C4-2B (cell line): ENCODE measurements at regions not wholly inside any gene's neighbourhood (a gene's known extent, or its start where the extent isn't known, plus 50 kb on each side); places are given as distances from the start of the nearest gene placed in this dataset.

ENCODE experiments used
- ZFX ChIP-seq: fragments of 450-650 bp; IDR thresholded peaks from 2 replicates; pipeline ENCODE4 v1.6.1; 2017
- TF ChIP-seq, protein P1 (sequence below): fragments of 450-650 bp; conservative IDR thresholded peaks from 2 replicates; pipeline ENCODE4 v1.5.1; 2017; ENCODE audit warnings: mild to moderate bottlenecking

DNA sequence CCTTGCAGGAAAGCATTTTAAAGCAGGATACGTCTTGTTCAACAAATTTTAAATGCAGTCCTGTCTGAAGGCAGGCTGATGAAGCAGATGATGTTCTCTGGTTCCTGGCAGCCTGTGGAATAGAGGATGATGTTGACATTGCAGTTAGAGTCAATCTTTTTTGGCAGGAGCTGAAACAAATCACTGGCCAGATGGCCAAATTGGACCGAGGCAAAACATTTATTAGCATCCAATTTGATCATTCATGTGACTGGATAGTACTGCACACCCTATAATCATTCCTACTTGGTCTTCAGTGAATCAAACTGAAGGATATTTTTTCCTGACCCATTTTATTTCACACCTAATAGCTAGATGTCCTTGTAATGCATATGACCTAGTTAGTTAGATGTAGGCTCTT lies 172.2 kb upstream of the SLC10A2 start:
- TF ChIP-seq, protein P1, sequence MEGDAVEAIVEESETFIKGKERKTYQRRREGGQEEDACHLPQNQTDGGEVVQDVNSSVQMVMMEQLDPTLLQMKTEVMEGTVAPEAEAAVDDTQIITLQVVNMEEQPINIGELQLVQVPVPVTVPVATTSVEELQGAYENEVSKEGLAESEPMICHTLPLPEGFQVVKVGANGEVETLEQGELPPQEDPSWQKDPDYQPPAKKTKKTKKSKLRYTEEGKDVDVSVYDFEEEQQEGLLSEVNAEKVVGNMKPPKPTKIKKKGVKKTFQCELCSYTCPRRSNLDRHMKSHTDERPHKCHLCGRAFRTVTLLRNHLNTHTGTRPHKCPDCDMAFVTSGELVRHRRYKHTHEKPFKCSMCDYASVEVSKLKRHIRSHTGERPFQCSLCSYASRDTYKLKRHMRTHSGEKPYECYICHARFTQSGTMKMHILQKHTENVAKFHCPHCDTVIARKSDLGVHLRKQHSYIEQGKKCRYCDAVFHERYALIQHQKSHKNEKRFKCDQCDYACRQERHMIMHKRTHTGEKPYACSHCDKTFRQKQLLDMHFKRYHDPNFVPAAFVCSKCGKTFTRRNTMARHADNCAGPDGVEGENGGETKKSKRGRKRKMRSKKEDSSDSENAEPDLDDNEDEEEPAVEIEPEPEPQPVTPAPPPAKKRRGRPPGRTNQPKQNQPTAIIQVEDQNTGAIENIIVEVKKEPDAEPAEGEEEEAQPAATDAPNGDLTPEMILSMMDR, result no peak
- no peak for TF ChIP-seq ZFX
